ENCODE measurements at regions not wholly inside any gene's neighbourhood (a gene's known extent, or its start where the extent isn't known, plus 50 kb on each side); places are given as distances from the start of the nearest gene placed in this dataset.

GRCh38 chr2:216289470-216289869 is 82.8 kb downstream of the MARCHF4 start:
- CTCF ChIA-PET: interaction anchor here (0.6 kb wide), 1 partner anchor 11 kb away, joined by 5 read pairs; no protein-coding TSS in a partner anchor
- intact Hi-C loops (cut with micrococcal nuclease; ENCODE audit: unreplicated experiment): no loop called here

DNA sequence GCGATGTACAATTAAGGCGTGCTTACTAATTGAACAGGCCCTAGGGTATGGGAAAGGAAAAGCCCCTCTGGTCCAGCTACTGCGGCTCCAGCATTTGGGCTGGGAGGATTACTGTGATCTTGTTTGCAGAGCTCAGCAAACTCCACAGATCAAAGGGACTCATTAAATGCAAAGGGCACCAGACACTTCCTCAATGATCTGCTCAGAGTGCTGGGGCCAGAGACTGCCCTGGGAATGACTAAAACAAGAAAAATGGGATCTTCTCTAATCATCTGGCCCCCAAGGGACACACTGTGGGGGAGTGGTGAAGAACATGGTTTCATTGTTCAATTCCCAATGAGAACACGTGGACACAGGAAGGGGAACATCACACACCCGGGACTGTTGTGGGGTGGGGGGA is 85.0 kb downstream of the MARCHF4 start:
- intact Hi-C loops (cut with micrococcal nuclease; ENCODE audit: unreplicated experiment): no loop called here
- H3K27me3 Mint-ChIP-seq (ENCODE audit: unreplicated experiment): peaks cover 29% of the 10 kb centered on the region
- CTCF ChIA-PET: no interaction called here
- BruUV-seq (replicated peaks): no TSS peak
- H3K9me3 Mint-ChIP-seq (ENCODE audit: low read depth, unreplicated experiment): no peaks in the 10 kb centered on the region
- no peaks in the 10 kb centered on the region for H3K4me1 Mint-ChIP-seq (ENCODE audit: low read depth, unreplicated experiment)
- no peak for TF ChIP-seq CTCF (IDR thresholded peaks at IDR 0.05; ENCODE audit: unreplicated experiment)
- no peak overlapping the region for H3K27ac Mint-ChIP-seq (ENCODE audit: unreplicated experiment)
- H3K36me3 Mint-ChIP-seq (ENCODE audit: insufficient read depth, unreplicated experiment): no peaks in the 10 kb centered on the region
- no peak overlapping the region for H3K4me3 Mint-ChIP-seq (ENCODE audit: low read depth, unreplicated experiment)
- no peak for DNase-seq

More at GRCh38 chr2:216289470-216289869, 82.8 kb downstream of the MARCHF4 start:
- Mint-ChIP-seq H3K27me3 (ENCODE audit: unreplicated experiment) (peaks cover 14% of the 10 kb centered on the region), H3K9me3 (ENCODE audit: low read depth, unreplicated experiment) (no peaks in the 10 kb centered on the region), H3K4me1 (ENCODE audit: low read depth, unreplicated experiment) (no peaks in the 10 kb centered on the region), H3K4me3 (ENCODE audit: low read depth, unreplicated experiment) (no peak overlapping the region), H3K36me3 (ENCODE audit: insufficient read depth, unreplicated experiment) (no peaks in the 10 kb centered on the region), H3K27ac (ENCODE audit: unreplicated experiment) (no peak overlapping the region)
- TF ChIP-seq CTCF (IDR thresholded peaks at IDR 0.05; ENCODE audit: unreplicated experiment): no peak
- no peak for DNase-seq
- no TSS peak for BruUV-seq (replicated peaks)

GRCh38 chr2:216286616-216287231 is 85.6 kb downstream of the MARCHF4 start:
- Mint-ChIP-seq H3K4me1 (ENCODE audit: low read depth, unreplicated experiment) (no peaks in the 10 kb centered on the region), H3K4me3 (ENCODE audit: low read depth, unreplicated experiment) (no peak overlapping the region), H3K9me3 (ENCODE audit: low read depth, unreplicated experiment) (no peaks in the 10 kb centered on the region), H3K27ac (ENCODE audit: unreplicated experiment) (no peak overlapping the region), H3K36me3 (ENCODE audit: insufficient read depth, unreplicated experiment) (no peaks in the 10 kb centered on the region), H3K27me3 (ENCODE audit: unreplicated experiment) (peaks cover 31% of the 10 kb centered on the region)
- TF ChIP-seq CTCF (IDR thresholded peaks at IDR 0.05; ENCODE audit: unreplicated experiment): no peak
- no peak for DNase-seq
- CTCF ChIA-PET: interaction anchor here (0.7 kb wide), 2 partner anchors 34 to 35 kb away, joined by 3 read pairs; no protein-coding TSS in a partner anchor
- intact Hi-C loops (cut with micrococcal nuclease; ENCODE audit: unreplicated experiment): no loop called here
- no TSS peak for BruUV-seq (replicated peaks)

DNA sequence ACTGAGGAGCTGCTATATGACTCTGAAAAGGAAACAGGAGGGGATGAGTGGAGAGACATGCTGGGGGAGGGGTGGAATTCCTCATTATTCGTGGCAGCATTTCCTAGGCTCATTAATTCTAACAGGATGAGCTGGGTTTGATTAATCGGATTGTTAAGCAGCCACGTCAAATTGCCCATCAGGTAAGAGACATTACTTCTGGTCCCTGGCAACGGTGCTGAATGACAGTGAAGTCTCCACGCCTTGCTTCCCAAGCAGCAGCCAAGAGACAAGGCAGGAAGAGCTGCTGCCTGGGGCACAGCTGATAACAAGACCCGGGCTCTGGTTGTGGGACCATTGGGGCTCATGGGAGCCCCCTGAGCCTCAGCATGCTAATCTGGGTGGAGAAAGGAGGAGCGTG is 86.6 kb downstream of the MARCHF4 start:
- no peaks in the 10 kb centered on the region for H3K36me3 Mint-ChIP-seq (ENCODE audit: insufficient read depth, unreplicated experiment)
- no TSS peak for BruUV-seq (replicated peaks)
- no peak overlapping the region for H3K27ac Mint-ChIP-seq (ENCODE audit: unreplicated experiment)
- H3K4me1 Mint-ChIP-seq (ENCODE audit: low read depth, unreplicated experiment): no peaks in the 10 kb centered on the region
- peaks cover 31% of the 10 kb centered on the region for H3K27me3 Mint-ChIP-seq (ENCODE audit: unreplicated experiment)
- DNase-seq: no peak
- CTCF ChIA-PET: no interaction called here
- H3K4me3 Mint-ChIP-seq (ENCODE audit: low read depth, unreplicated experiment): no peak overlapping the region
- TF ChIP-seq CTCF (IDR thresholded peaks at IDR 0.05; ENCODE audit: unreplicated experiment): no peak
- intact Hi-C loops (cut with micrococcal nuclease; ENCODE audit: unreplicated experiment): no loop called here
- H3K9me3 Mint-ChIP-seq (ENCODE audit: low read depth, unreplicated experiment): no peaks in the 10 kb centered on the region
